ENCODE measurements at regions not wholly inside any gene's neighbourhood (a gene's known extent, or its start where the extent isn't known, plus 50 kb on each side); places are given as distances from the start of the nearest gene placed in this dataset.

- TF ChIP-seq ZNF274 (IDR thresholded peaks at IDR 0.05; ENCODE audit: low read depth, low read length) = no peak
- no peak for TF ChIP-seq YY1 (IDR thresholded peaks at IDR 0.05; ENCODE audit: insufficient read depth, insufficient read length)
- TF ChIP-seq SUZ12 (IDR thresholded peaks at IDR 0.05; ENCODE audit: extremely low read depth, insufficient read depth, insufficient read length) = no peak
Measured at GRCh38 chr5:118043531-118043930, 944.8 kb downstream of the DTWD2 start.

GRCh38 chr5:118042076-118042475, 946.3 kb downstream of the DTWD2 start:
- no peaks in the 10 kb centered on the region for H3K36me3 ChIP-seq (ENCODE audit: insufficient read depth, insufficient read length, low read length)
- no peaks in the 10 kb centered on the region for H3K27me3 ChIP-seq (ENCODE audit: insufficient read depth, insufficient read length)
- no peak overlapping the region for H3K4me3 ChIP-seq (ENCODE audit: insufficient read length, low read depth)
- no peak overlapping the region for H3K9ac ChIP-seq (ENCODE audit: insufficient read length, low read depth)
- no peaks in the 10 kb centered on the region for H3K9me3 ChIP-seq (ENCODE audit: insufficient read depth, low read length)
- no peaks in the 10 kb centered on the region for H3K4me1 ChIP-seq (ENCODE audit: insufficient read depth, insufficient read length)
- TF ChIP-seq YY1 (IDR thresholded peaks at IDR 0.05; ENCODE audit: insufficient read depth, insufficient read length) (no peak), ZNF274 (IDR thresholded peaks at IDR 0.05; ENCODE audit: low read depth, low read length) (no peak), SUZ12 (IDR thresholded peaks at IDR 0.05; ENCODE audit: extremely low read depth, insufficient read depth, insufficient read length) (no peak)
- no peak for DNase-seq (ENCODE audit: low read depth, low spot score)

More at GRCh38 chr5:118043531-118043930, 944.8 kb downstream of the DTWD2 start:
- Histone ChIP-seq H3K4me3 (ENCODE audit: insufficient read length, low read depth) (no peak overlapping the region), H3K36me3 (ENCODE audit: insufficient read depth, insufficient read length, low read length) (no peaks in the 10 kb centered on the region), H3K9ac (ENCODE audit: insufficient read length, low read depth) (no peak overlapping the region), H3K27me3 (ENCODE audit: insufficient read depth, insufficient read length) (no peaks in the 10 kb centered on the region), H3K9me3 (ENCODE audit: insufficient read depth, low read length) (no peaks in the 10 kb centered on the region), H3K4me1 (ENCODE audit: insufficient read depth, insufficient read length) (no peaks in the 10 kb centered on the region)
- DNase-seq (ENCODE audit: low read depth, low spot score) = no peak

- Histone ChIP-seq H3K4me1 (ENCODE audit: insufficient read depth, insufficient read length) (no peaks in the 10 kb centered on the region), H3K4me3 (ENCODE audit: insufficient read length, low read depth) (no peak overlapping the region), H3K9me3 (ENCODE audit: insufficient read depth, low read length) (no peaks in the 10 kb centered on the region), H3K36me3 (ENCODE audit: insufficient read depth, insufficient read length, low read length) (no peaks in the 10 kb centered on the region), H3K27me3 (ENCODE audit: insufficient read depth, insufficient read length) (no peaks in the 10 kb centered on the region), H3K9ac (ENCODE audit: insufficient read length, low read depth) (no peak overlapping the region)
- TF ChIP-seq YY1 (IDR thresholded peaks at IDR 0.05; ENCODE audit: insufficient read depth, insufficient read length) = no peak
- no peak for TF ChIP-seq ZNF274 (IDR thresholded peaks at IDR 0.05; ENCODE audit: low read depth, low read length)
- TF ChIP-seq SUZ12 (IDR thresholded peaks at IDR 0.05; ENCODE audit: extremely low read depth, insufficient read depth, insufficient read length) = no peak
- no peak for DNase-seq (ENCODE audit: low read depth, low spot score)
Measured at GRCh38 chr5:118040496-118040895, 947.9 kb downstream of the DTWD2 start.

DNA sequence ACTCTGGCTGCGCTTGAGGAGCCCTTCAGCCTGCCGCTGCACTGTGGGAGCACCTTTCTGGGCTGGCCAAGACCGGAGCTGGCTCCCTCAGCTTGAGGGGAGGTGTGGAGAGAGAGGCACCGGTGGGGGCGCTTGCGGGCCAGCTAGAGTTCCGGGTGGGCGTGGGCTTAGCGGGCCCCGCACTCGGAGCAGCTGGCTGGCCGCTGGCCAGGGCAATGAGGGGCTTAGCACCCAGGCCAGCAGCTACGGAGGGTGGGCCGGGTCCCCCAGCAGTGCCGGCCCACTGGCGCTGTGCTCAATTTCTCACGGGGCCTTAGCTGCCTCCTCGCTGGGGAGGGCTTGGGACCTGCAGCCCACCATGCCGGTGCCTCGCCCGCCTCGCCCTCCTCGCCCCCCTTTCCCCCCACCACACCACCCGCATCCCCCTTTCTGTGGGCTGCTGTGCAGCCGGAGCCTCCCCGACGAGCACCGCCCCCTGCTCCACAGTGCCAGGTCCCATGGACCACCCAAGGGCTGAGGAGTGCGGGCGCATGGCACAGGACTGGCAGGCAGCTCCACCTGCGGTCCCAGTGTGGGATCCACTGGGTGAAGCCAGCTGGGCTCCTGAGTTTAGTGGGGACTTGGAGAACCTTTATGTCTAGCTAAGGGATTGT, 954.5 kb downstream of the DTWD2 start:
- Histone ChIP-seq H3K36me3 (ENCODE audit: insufficient read depth, insufficient read length, low read length) (no peaks in the 10 kb centered on the region), H3K27me3 (ENCODE audit: insufficient read depth, insufficient read length) (no peaks in the 10 kb centered on the region), H3K4me1 (ENCODE audit: insufficient read depth, insufficient read length) (no peaks in the 10 kb centered on the region), H3K4me3 (ENCODE audit: insufficient read length, low read depth) (no peak overlapping the region), H3K9ac (ENCODE audit: insufficient read length, low read depth) (no peak overlapping the region), H3K9me3 (ENCODE audit: insufficient read depth, low read length) (peaks cover 10% of the 10 kb centered on the region; the same call in 1 of the 2 replicates)
- no peak for DNase-seq (ENCODE audit: low read depth, low spot score)
- no peak for TF ChIP-seq YY1 (IDR thresholded peaks at IDR 0.05; ENCODE audit: insufficient read depth, insufficient read length)
- TF ChIP-seq SUZ12 (IDR thresholded peaks at IDR 0.05; ENCODE audit: extremely low read depth, insufficient read depth, insufficient read length) = no peak
- no peak for TF ChIP-seq ZNF274 (IDR thresholded peaks at IDR 0.05; ENCODE audit: low read depth, low read length)

DNA sequence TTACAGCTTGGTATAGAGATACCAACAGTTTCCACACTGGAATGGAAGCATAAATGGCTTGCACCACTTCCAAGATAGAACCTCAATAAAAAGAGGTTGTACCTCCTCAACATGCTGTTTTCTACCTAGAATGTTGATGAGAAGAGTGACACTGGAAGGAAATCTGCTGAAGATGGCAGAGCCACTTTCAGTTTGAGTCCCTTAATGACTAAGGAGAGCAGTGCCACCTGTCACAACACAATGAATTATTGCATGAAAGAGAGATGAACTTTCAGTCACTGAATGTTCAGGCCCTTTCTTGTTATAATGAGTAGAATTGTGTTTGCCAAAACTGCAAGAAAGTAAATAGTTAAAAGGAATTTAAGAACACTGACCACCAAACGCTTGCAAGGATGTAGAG, 958.5 kb downstream of the DTWD2 start:
- no peak for DNase-seq (ENCODE audit: low read depth, low spot score)
- Histone ChIP-seq H3K4me1 (ENCODE audit: insufficient read depth, insufficient read length) (no peaks in the 10 kb centered on the region), H3K4me3 (ENCODE audit: insufficient read length, low read depth) (no peak overlapping the region), H3K9me3 (ENCODE audit: insufficient read depth, low read length) (peaks cover 10% of the 10 kb centered on the region; the same call in 1 of the 2 replicates), H3K36me3 (ENCODE audit: insufficient read depth, insufficient read length, low read length) (no peaks in the 10 kb centered on the region), H3K27me3 (ENCODE audit: insufficient read depth, insufficient read length) (no peaks in the 10 kb centered on the region), H3K9ac (ENCODE audit: insufficient read length, low read depth) (no peak overlapping the region)
- TF ChIP-seq SUZ12 (IDR thresholded peaks at IDR 0.05; ENCODE audit: extremely low read depth, insufficient read depth, insufficient read length) (no peak), YY1 (IDR thresholded peaks at IDR 0.05; ENCODE audit: insufficient read depth, insufficient read length) (no peak)

- Histone ChIP-seq H3K9me3 (ENCODE audit: insufficient read depth, low read length) (no peaks in the 10 kb centered on the region), H3K27me3 (ENCODE audit: insufficient read depth, insufficient read length) (no peaks in the 10 kb centered on the region), H3K4me1 (ENCODE audit: insufficient read depth, insufficient read length) (no peaks in the 10 kb centered on the region), H3K4me3 (ENCODE audit: insufficient read length, low read depth) (no peak overlapping the region), H3K9ac (ENCODE audit: insufficient read length, low read depth) (no peak overlapping the region), H3K36me3 (ENCODE audit: insufficient read depth, insufficient read length, low read length) (no peaks in the 10 kb centered on the region)
- TF ChIP-seq YY1 (IDR thresholded peaks at IDR 0.05; ENCODE audit: insufficient read depth, insufficient read length) (no peak), ZNF274 (IDR thresholded peaks at IDR 0.05; ENCODE audit: low read depth, low read length) (no peak), SUZ12 (IDR thresholded peaks at IDR 0.05; ENCODE audit: extremely low read depth, insufficient read depth, insufficient read length) (no peak)
- no peak for DNase-seq (ENCODE audit: low read depth, low spot score)
Measured at GRCh38 chr5:118022062-118022461, 966.3 kb downstream of the DTWD2 start.

DNA sequence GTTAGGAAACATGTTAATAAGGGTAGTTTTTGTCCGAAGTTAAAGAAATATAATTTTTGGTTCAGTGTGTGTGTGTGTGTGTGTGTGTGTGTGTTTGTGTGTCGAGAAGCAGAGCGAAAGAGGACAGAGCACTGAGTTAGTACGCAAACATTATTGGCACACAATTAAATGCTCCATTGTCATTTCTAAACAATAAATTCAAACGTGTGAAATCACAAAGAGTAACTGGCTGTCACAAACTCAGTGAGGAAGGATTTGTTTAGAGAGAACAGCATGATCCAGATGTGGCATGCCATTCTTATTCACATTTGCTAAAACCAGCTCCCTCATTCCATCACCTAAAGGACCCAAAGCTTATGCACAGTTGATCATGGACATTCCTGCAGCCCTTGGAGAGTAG, 970.8 kb downstream of the DTWD2 start:
- H3K9me3 ChIP-seq (ENCODE audit: insufficient read depth, low read length) = no peaks in the 10 kb centered on the region

More for the DNA sequence above, 970.8 kb downstream of the DTWD2 start:
- no peaks in the 10 kb centered on the region for H3K4me1 ChIP-seq (ENCODE audit: insufficient read depth, insufficient read length)
- no peak overlapping the region for H3K4me3 ChIP-seq (ENCODE audit: insufficient read length, low read depth)
- H3K27me3 ChIP-seq (ENCODE audit: insufficient read depth, insufficient read length) = no peaks in the 10 kb centered on the region
- no peak for TF ChIP-seq YY1 (IDR thresholded peaks at IDR 0.05; ENCODE audit: insufficient read depth, insufficient read length)
- TF ChIP-seq SUZ12 (IDR thresholded peaks at IDR 0.05; ENCODE audit: extremely low read depth, insufficient read depth, insufficient read length) = no peak
- TF ChIP-seq ZNF274 (IDR thresholded peaks at IDR 0.05; ENCODE audit: low read depth, low read length) = no peak
- H3K9ac ChIP-seq (ENCODE audit: insufficient read length, low read depth) = no peak overlapping the region
- no peaks in the 10 kb centered on the region for H3K36me3 ChIP-seq (ENCODE audit: insufficient read depth, insufficient read length, low read length)
- no peak for DNase-seq (ENCODE audit: low read depth, low spot score)

Data from NT2/D1 (cell line).